ENCODE measurements at regions not wholly inside any gene's neighbourhood (a gene's known extent, or its start where the extent isn't known, plus 50 kb on each side); places are given as distances from the start of the nearest gene placed in this dataset.

DNA sequence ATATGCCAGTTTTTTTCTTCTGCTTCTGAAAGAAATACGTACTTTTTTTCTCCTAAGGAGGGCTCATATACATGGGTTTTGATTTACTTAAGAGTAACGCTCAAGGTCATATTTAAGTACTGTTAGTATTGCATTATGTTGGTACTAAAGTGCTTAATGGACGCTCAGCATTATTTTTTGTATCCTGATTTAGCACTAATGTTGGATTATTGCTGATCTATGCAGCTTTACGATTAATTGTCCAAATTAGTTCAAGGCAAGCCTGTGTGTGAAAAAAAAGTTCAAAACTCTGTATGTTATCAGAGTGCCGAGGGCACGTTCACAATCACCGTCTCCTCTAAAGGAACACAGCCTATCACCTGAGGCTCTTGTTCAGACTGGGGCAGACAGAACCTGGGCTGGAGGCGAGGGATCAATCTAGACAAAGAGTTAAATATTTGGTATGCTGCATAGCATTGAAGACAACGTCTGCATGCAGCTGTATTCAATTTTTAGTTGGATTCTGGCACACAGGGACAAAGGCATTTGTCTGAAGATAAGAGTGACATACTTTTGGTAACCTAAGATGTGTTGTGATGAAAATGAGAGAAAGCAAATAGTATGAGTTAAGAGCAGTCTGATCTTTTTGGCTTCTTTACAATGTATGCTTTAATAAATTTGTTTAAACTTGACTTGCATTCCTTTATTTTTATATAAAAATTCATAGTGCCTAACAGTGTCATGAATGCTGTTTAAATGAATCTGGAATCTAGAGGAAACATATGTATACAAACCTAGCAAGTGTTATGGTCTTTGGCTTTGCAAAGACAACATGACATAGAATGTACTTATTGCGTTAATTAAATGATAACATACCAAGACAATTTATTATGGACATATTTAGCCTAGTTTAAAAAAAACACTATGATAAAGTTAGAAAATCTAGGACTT is 341.2 kb downstream of the SAMD5 start:
- H3K4me1 Mint-ChIP-seq (ENCODE audit: low read depth): no peaks in the 10 kb centered on the region

DNA sequence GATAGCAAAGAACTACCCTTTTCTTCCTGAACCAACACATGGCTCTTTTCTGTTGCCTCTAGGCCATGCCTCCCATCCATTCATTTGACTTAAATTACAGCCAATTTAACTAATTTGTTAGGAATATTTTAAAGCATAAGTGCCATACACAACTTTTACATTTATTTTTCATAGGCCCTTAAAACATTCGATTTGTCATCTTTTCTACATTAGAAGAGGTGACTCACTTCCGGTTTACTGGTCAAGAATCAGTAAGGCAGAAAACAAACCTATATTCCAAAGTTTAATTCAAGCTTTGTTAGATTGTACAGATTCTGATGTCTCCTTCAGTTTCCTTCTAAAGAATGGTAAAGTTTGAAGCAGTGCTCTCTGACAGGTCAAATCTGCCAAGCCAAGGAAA is 344.3 kb downstream of the SAMD5 start:
- Mint-ChIP-seq H3K27me3 (ENCODE audit: low read depth) (no peaks in the 10 kb centered on the region), H3K9me3 (no peaks in the 10 kb centered on the region), H3K36me3 (ENCODE audit: low read depth) (no peaks in the 10 kb centered on the region), H3K27ac (no peak overlapping the region), H3K4me1 (ENCODE audit: low read depth) (no peaks in the 10 kb centered on the region), H3K4me3 (no peak overlapping the region)

More for the DNA sequence above, 341.2 kb downstream of the SAMD5 start:
- no peaks in the 10 kb centered on the region for H3K27me3 Mint-ChIP-seq (ENCODE audit: low read depth)
- no peaks in the 10 kb centered on the region for H3K9me3 Mint-ChIP-seq
- no peak overlapping the region for H3K27ac Mint-ChIP-seq
- H3K4me3 Mint-ChIP-seq: no peak overlapping the region
- no peaks in the 10 kb centered on the region for H3K36me3 Mint-ChIP-seq (ENCODE audit: low read depth)

GRCh38 chr6:147853574-147853973 is 345.1 kb downstream of the SAMD5 start:
- Mint-ChIP-seq H3K4me3 (no peak overlapping the region), H3K36me3 (ENCODE audit: low read depth) (no peaks in the 10 kb centered on the region), H3K27me3 (ENCODE audit: low read depth) (no peaks in the 10 kb centered on the region), H3K27ac (no peak overlapping the region), H3K4me1 (ENCODE audit: low read depth) (no peaks in the 10 kb centered on the region), H3K9me3 (no peaks in the 10 kb centered on the region)

- Mint-ChIP-seq H3K4me1 (ENCODE audit: low read depth) (no peaks in the 10 kb centered on the region), H3K27me3 (ENCODE audit: low read depth) (no peaks in the 10 kb centered on the region), H3K4me3 (no peak overlapping the region), H3K27ac (no peak overlapping the region), H3K9me3 (no peaks in the 10 kb centered on the region), H3K36me3 (ENCODE audit: low read depth) (no peaks in the 10 kb centered on the region)
Observed at GRCh38 chr6:147855803-147856482, 347.5 kb downstream of the SAMD5 start.

- H3K27ac Mint-ChIP-seq: no peak overlapping the region
- H3K27me3 Mint-ChIP-seq (ENCODE audit: low read depth): no peaks in the 10 kb centered on the region
- no peaks in the 10 kb centered on the region for H3K36me3 Mint-ChIP-seq (ENCODE audit: low read depth)
- no peaks in the 10 kb centered on the region for H3K9me3 Mint-ChIP-seq
- no peaks in the 10 kb centered on the region for H3K4me1 Mint-ChIP-seq (ENCODE audit: low read depth)
- no peak overlapping the region for H3K4me3 Mint-ChIP-seq
Observed at GRCh38 chr6:147856687-147857086, 348.2 kb downstream of the SAMD5 start.

DNA sequence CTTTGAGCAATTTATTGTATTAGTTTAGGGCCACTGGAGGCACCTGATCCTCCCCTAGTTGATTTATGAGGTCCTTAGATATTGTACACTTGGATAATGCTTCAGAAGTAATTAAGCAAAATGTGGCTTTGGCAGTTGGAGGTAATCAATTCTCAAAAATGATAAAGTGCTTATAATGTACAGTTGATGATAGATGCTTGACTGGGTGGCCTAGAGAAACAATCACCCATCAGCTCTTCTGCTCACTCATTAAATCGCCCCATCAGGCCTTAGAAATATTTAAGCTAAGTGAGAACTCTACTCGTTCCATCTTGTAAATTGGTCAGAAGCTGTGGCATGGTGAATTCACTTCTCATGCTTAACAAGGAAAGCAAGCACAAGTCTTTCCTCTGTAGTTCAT is 349.9 kb downstream of the SAMD5 start:
- no peak overlapping the region for H3K27ac Mint-ChIP-seq
- H3K9me3 Mint-ChIP-seq: no peaks in the 10 kb centered on the region
- H3K4me1 Mint-ChIP-seq (ENCODE audit: low read depth): no peaks in the 10 kb centered on the region
- no peaks in the 10 kb centered on the region for H3K27me3 Mint-ChIP-seq (ENCODE audit: low read depth)
- no peak overlapping the region for H3K4me3 Mint-ChIP-seq
- no peaks in the 10 kb centered on the region for H3K36me3 Mint-ChIP-seq (ENCODE audit: low read depth)

- no peak overlapping the region for H3K4me3 Mint-ChIP-seq
- H3K4me1 Mint-ChIP-seq (ENCODE audit: low read depth): no peaks in the 10 kb centered on the region
- H3K27me3 Mint-ChIP-seq (ENCODE audit: low read depth): no peaks in the 10 kb centered on the region
- no peak overlapping the region for H3K27ac Mint-ChIP-seq
- no peaks in the 10 kb centered on the region for H3K9me3 Mint-ChIP-seq
- no peaks in the 10 kb centered on the region for H3K36me3 Mint-ChIP-seq (ENCODE audit: low read depth)
Observed at GRCh38 chr6:147859071-147859470, 350.6 kb downstream of the SAMD5 start.

DNA sequence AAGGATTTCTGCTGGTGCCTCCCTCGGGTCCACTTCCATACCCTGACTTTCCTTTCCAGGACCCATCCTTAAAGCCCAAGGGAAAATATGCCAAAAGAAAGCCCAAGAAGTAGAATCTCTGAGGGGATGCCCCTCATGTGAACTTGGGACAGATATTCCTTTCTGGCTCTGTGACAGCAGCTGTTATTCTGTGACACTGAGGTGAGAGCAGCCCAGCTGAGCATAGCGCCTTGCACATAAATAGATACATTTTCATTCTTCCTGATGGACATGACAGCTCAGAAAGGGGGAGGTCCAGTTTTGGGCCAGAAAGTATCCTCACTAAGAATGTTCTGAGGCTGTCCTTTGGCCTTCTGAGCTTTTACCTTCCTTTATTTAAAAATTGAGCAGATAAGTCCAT is 353.2 kb downstream of the SAMD5 start:
- no peaks in the 10 kb centered on the region for H3K27me3 Mint-ChIP-seq (ENCODE audit: low read depth)
- no peaks in the 10 kb centered on the region for H3K36me3 Mint-ChIP-seq (ENCODE audit: low read depth)
- no peaks in the 10 kb centered on the region for H3K9me3 Mint-ChIP-seq
- no peak overlapping the region for H3K27ac Mint-ChIP-seq
- no peak overlapping the region for H3K4me3 Mint-ChIP-seq
- no peaks in the 10 kb centered on the region for H3K4me1 Mint-ChIP-seq (ENCODE audit: low read depth)

GRCh38 chr6:147867433-147868226 is 359.1 kb downstream of the SAMD5 start:
- Mint-ChIP-seq H3K27ac (no peak overlapping the region), H3K27me3 (ENCODE audit: low read depth) (no peaks in the 10 kb centered on the region), H3K4me1 (ENCODE audit: low read depth) (no peaks in the 10 kb centered on the region), H3K36me3 (ENCODE audit: low read depth) (no peaks in the 10 kb centered on the region), H3K9me3 (no peaks in the 10 kb centered on the region), H3K4me3 (no peak overlapping the region)

GRCh38 chr6:147868427-147869190 is 360.1 kb downstream of the SAMD5 start:
- Mint-ChIP-seq H3K4me3 (no peak overlapping the region), H3K27me3 (ENCODE audit: low read depth) (no peaks in the 10 kb centered on the region), H3K9me3 (no peaks in the 10 kb centered on the region), H3K36me3 (ENCODE audit: low read depth) (no peaks in the 10 kb centered on the region), H3K27ac (no peak overlapping the region), H3K4me1 (ENCODE audit: low read depth) (no peaks in the 10 kb centered on the region)

GRCh38 chr6:147869201-147869600 is 360.7 kb downstream of the SAMD5 start:
- Mint-ChIP-seq H3K27me3 (ENCODE audit: low read depth) (no peaks in the 10 kb centered on the region), H3K27ac (no peak overlapping the region), H3K4me1 (ENCODE audit: low read depth) (no peaks in the 10 kb centered on the region), H3K9me3 (no peaks in the 10 kb centered on the region), H3K4me3 (no peak overlapping the region), H3K36me3 (ENCODE audit: low read depth) (no peaks in the 10 kb centered on the region)

GRCh38 chr6:147869869-147870268 is 361.4 kb downstream of the SAMD5 start:
- H3K27me3 Mint-ChIP-seq (ENCODE audit: low read depth): no peaks in the 10 kb centered on the region
- H3K4me3 Mint-ChIP-seq: no peak overlapping the region
- H3K4me1 Mint-ChIP-seq (ENCODE audit: low read depth): no peaks in the 10 kb centered on the region
- H3K9me3 Mint-ChIP-seq: no peaks in the 10 kb centered on the region
- H3K36me3 Mint-ChIP-seq (ENCODE audit: low read depth): no peaks in the 10 kb centered on the region
- H3K27ac Mint-ChIP-seq: no peak overlapping the region

DNA sequence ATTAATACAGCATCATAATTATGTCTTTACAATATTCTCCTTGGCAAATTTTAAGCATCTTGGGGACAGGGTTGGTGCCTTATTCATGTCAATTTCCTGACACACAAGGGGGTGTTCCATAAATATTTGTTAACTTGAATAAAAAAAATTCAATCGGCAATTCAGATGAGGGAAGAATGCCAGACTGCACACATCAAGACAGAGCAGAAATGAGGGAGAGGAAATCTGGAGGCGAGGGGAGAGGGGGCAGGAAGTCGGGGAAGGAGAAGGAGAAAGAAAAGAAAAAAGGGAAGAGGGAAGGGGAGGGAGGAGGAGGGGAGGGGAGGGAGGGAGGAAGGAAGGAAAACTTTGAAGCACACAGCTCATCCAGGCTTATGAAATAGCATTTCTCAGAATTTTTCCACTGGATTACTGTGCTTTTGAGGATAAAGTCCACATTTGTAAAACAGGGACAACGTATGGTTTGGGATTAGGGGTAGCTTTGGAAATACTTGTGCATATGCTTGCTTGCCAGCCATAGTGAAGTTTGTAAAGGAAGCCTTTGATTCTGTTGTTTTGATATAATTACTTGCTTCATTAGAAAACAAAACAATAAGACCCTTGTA is 362.1 kb downstream of the SAMD5 start:
- Mint-ChIP-seq H3K27ac (no peak overlapping the region), H3K4me1 (ENCODE audit: low read depth) (no peaks in the 10 kb centered on the region), H3K9me3 (no peaks in the 10 kb centered on the region)

GRCh38 chr6:147872002-147872401 is 363.5 kb downstream of the SAMD5 start:
- Mint-ChIP-seq H3K9me3 (no peaks in the 10 kb centered on the region), H3K27ac (no peak overlapping the region)

More for the DNA sequence above, 362.1 kb downstream of the SAMD5 start:
- no peaks in the 10 kb centered on the region for H3K27me3 Mint-ChIP-seq (ENCODE audit: low read depth)
- H3K4me3 Mint-ChIP-seq: no peak overlapping the region
- H3K36me3 Mint-ChIP-seq (ENCODE audit: low read depth): no peaks in the 10 kb centered on the region

More at GRCh38 chr6:147872002-147872401, 363.5 kb downstream of the SAMD5 start:
- Mint-ChIP-seq H3K27me3 (ENCODE audit: low read depth) (no peaks in the 10 kb centered on the region), H3K4me3 (no peak overlapping the region), H3K4me1 (ENCODE audit: low read depth) (no peaks in the 10 kb centered on the region), H3K36me3 (ENCODE audit: low read depth) (no peaks in the 10 kb centered on the region)

Measured in T-helper 1 cell treated with Interleukin-12 subunit alpha and Interleukin-12 subunit beta and Interleukin-4 antibody, amounts not matched to agents 30 μg/mL and 1 μg/mL, for 36 hours (primary cell).